ENCODE measurements at regions not wholly inside any gene's neighbourhood (a gene's known extent, or its start where the extent isn't known, plus 50 kb on each side); places are given as distances from the start of the nearest gene placed in this dataset.
"Not testable (repeated sequence)": the region's sequence is repeated elsewhere in the genome, so short reads cannot be mapped to it uniquely, and the experiment has no call there.

DNA sequence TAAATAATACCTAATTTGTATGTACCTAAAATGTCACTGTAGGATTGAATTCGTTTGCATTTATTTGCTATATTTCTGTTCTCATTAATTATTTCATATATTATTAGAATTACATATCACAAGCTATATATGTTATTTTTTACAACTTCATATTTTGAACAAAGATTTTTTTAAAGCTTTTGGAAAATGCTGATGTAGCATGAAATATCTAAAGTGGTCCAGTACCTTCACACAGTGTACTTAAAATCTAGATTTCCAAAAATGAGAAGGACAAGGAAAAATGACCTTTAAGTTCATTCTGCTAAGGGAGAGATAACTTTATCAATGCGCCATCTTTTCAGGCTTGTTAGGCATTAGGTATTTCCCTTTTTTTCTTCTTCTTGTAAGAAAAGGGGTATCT lies 71.8 kb downstream of the LARP7 start:
- in situ Hi-C loops (cut with MboI; ENCODE audit: low pct_unique_long_range_greater_than_20kb, low sequenced_read_pairs) = no loop called here
- no peak for DNase-seq

DNA sequence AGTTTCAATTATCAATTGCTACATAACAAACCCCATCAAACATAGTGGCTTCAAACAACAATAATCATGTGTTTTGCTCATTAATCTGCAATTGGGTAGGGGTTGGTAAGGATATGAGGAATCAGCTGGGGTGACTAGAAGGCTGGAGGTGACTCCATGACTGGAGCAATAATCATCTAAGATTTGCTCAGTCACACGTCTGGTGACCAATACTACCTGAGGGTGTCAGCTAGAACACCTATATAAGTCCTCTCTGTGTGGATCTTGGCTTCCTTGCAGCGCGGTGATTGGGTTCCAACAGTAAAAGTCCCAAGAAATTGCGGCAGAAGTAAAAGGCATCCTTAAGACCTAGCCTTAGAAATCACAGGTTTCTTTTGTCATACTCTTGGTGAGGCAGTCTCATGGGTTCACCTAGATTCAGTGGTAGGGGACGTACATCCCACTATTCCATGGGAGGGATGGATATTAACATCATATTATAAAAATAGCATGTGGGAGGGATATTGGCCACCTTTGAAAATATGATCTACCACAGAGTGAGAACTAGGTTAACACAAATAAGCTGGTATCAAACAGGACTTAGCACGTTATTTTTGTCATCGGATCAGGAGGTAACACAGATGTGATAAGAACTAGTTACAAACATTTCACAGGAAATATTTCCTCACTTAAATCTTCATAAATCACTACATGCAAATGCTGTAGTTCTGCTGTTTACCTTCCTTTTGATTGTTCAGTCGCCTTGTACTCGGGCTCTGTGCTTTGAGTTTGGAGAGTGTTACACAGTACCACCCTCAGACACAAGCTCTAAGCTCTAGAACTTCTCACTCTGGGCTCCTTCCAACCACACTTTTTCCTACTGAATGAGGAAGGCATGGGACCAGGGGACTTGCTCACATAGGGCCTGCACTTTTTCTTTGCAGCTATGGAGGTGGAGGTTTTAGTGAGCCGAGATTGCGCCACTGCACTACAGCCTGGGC lies 78.3 kb downstream of the LARP7 start:
- in situ Hi-C loops (cut with MboI; ENCODE audit: low pct_unique_long_range_greater_than_20kb, low sequenced_read_pairs) = no loop called here
- DNase-seq = no peak

DNA sequence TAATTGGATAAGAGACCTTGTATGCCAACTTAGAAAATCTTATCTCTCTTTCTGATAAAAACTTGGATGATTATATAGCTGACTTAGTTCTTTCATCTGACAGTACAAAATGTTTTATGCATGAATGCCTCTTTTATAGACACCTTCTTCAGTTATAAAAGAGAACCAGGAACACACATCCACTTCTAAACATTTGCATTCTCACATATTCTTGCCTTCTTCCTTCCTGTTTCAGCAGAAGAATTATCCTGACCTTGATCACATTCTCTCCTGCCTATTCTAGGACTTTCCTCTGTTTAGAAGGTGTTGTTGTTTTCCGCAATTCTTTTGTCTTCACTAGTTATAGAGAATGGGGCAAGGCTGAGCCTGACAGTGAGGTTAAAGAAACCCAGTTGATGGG lies 80.9 kb downstream of the LARP7 start:
- in situ Hi-C loops (cut with MboI; ENCODE audit: low pct_unique_long_range_greater_than_20kb, low sequenced_read_pairs) = no loop called here

DNA sequence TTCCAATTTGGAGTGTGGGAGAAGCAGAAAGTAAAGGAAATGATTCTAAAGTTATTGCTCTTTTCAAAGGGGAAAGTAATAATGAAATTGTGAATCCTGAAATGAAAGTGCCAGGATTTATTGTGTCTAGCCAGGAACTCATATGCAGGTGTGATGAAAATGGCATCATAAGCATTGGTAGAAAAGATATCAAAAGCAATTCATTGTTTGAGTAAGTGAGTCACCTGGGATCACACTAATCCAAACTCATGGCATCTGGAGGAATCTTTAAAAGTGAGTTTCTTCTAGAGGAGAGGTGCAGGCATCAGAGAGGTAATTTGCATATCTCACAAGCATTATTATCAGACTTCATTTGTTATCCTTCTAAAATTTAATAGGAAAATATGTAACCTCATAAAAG lies 84.7 kb downstream of the LARP7 start:
- no peak for DNase-seq
- in situ Hi-C loops (cut with MboI; ENCODE audit: low pct_unique_long_range_greater_than_20kb, low sequenced_read_pairs) = no loop called here

More for the DNA sequence above, 80.9 kb downstream of the LARP7 start:
- no peak for DNase-seq

DNA sequence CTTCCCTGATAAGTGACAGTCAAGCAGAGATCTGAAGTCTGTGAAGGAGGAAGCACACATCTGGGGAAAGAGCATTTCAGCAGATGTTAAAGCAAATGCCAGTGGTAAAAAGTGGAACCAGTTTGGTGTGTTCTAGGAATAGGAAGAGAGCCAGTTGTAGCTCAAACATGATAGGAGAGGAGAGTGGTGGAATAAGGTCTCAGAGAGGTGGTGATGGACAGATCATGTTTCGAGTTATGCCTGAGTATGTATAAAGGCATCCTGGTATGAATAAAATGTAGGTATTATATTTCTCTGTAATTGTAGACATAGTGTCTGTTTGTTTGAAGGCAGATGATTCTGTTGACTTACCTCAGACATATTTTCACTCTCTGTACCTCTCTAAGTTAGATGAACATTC lies 89.1 kb downstream of the LARP7 start:
- peak; percentile 30 for DNase-seq
- in situ Hi-C loops (cut with MboI; ENCODE audit: low pct_unique_long_range_greater_than_20kb, low sequenced_read_pairs) = no loop called here

DNA sequence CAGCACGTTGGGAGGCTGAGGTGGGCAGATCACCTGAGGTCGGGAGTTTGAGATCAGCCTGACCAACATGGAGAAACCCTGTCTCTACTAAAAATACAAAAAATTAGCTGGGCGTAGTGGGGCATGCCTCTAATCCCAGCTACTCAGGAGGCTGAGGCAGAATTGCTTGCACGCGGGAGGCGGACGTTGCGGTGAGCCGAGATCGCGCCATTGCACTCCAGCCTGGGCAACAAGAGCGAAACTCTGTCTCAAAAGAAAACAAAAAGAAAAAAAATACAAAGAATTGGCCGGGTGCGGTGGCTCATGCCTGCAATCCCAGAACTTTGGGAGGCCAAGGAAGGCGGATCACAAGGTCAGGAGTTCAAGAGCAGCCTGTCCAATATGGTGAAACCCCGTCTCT lies 90.8 kb downstream of the LARP7 start:
- in situ Hi-C loops (cut with MboI; ENCODE audit: low pct_unique_long_range_greater_than_20kb, low sequenced_read_pairs); DNase-seq: not testable (repeated sequence)

DNA sequence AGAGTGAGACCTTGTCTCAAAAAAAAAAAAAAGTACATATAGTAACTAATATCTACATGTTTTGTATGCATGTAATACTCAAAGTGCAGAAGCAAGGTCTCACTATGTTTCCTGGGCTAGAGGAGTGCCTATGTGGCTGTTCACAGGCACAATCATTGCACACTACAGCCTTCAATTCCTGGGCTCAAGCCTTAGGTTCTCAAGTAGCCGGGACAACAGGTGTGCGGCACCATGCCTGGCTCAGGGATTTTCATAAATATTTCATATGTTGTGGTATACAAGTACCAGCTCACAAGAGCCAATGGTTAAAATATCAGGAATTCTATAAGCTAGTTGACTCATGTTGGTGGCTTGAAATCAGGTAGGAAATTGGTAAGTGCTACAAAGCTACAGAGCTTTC lies 94.8 kb downstream of the LARP7 start:
- in situ Hi-C loops (cut with MboI; ENCODE audit: low pct_unique_long_range_greater_than_20kb, low sequenced_read_pairs) = no loop called here

DNA sequence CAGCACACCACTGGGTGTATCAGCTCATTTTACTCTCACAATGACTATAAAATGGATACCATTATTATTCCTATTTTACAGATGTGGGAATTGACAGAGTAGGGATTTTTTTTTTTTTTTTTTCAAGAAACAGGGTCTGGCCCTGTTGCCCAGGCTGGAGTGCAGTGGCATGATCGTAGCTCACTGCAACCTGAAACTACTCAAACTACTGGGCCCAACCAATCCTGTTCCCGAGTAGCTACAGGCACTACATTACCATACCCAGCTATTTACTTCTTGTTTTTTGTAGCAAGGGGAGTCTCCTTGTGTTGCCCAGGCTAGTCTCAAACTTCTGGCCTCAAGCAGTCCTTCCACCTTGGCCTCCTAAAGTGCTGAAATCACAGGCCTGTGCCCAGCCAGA lies 95.2 kb downstream of the LARP7 start:
- DNase-seq = no peak
- in situ Hi-C loops (cut with MboI; ENCODE audit: low pct_unique_long_range_greater_than_20kb, low sequenced_read_pairs) = no loop called here

More for the DNA sequence above, 94.8 kb downstream of the LARP7 start:
- DNase-seq = no peak

DNA sequence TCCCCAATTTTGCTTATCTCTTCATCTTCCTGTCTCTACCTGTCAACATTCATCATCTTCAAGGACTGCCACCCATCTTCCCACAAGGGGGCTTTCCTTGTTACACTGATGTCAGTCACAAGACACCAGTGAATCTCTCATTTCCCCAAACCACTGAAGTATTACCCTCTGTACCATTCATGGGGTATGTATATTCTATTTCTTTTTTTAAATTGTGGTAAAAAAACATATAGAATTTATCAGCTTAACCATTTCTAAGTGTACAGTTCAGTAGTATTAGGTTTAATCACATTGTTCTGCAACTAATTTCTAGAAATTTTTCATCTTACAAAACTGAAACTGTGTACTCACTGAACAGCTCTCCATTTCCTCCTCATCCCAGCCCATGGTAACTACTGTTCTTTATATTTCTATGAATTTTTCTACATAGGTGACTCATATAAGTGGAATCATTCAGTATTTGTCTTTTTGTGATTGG lies 98.6 kb downstream of the LARP7 start:
- no peak for DNase-seq
- in situ Hi-C loops (cut with MboI; ENCODE audit: low pct_unique_long_range_greater_than_20kb, low sequenced_read_pairs) = no loop called here

DNA sequence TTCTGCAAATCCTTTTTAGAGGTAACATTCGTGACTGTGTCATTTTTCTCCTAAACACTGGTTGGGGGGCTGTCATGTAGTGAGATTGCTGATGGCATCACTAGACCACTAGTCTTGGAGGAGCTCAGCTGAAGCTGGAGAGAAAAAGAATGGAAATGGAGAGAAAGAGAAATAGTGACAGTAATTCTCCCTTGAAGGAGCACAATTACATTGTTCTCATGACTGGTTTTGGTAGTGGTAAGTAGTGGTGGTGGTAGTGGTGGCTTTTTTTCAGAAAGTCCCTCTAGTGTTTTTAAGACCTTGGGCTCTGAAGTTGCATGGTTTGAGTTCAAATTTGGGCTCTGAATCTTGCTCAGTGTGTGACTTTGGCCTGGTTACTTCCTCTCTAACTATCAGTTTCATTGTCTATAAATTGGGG lies 99.8 kb downstream of the LARP7 start:
- in situ Hi-C loops (cut with MboI; ENCODE audit: low pct_unique_long_range_greater_than_20kb, low sequenced_read_pairs) = no loop called here
- DNase-seq = no peak

DNA sequence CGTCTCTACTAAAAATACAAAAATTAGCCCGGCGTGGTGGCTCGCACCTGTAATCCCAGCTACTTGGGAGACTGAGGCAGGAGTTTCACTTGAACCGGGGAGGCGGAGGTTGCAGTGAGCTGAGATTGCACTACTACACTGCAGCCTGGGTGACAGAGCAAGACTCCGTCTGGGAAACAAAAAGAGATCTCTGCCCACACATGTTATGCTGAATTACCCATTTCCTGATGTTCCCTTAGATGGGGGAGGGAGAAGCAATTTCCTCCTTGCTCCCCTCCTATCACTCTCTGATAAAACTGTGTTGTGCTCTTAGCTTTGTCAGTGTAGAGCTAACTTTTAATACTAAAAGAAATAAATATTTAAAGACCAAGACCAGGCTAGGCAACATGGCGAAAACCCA lies 102.5 kb downstream of the LARP7 start:
- DNase-seq = peak; percentile 32
- in situ Hi-C loops (cut with MboI; ENCODE audit: low pct_unique_long_range_greater_than_20kb, low sequenced_read_pairs) = no loop called here

DNA sequence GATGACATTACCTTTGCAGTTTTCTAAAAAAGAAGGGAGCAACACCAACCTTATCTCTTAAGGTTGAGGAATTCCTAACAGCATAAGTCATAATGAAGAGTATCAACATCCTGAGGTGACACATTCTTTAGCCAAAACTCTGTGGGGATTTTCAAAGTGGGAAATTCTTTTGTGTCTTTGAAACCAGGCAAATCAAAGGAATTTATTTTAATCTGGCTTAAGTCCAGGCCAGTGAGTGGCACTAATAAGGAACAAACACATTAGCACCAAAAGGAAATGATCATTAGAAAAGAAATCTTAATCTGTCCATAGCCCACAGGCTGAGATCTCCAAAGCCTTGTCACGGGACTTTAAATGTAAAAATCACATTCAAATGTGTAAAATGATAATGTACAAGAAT lies 110.1 kb downstream of the LARP7 start:
- in situ Hi-C loops (cut with MboI; ENCODE audit: low pct_unique_long_range_greater_than_20kb, low sequenced_read_pairs) = no loop called here
- no peak for DNase-seq

DNA sequence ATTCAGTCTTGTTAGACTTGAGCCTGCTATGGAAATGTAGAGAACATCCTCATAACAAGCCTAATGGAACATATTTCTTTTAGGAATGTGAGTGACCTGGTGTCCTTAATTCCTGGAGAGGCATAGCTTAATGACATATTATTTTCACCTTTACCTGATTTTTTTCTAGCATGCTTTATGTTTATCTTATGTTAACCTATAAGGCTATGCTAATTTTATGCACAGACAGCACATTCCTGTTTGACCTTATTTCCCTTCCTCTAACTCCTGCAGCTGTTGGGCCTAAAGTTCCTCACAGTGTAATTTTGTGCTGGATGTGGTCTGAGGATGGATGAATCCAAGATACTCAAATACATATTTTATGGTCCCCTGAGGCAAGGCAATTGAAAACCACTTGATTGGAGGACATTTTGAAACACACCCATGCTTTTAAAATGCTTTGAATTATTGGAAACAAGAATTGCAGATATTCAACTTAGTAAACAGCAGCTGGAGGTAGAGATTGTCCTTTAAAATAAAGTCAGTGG lies 111.5 kb downstream of the LARP7 start:
- in situ Hi-C loops (cut with MboI; ENCODE audit: low pct_unique_long_range_greater_than_20kb, low sequenced_read_pairs) = no loop called here
- DNase-seq = no peak

DNA sequence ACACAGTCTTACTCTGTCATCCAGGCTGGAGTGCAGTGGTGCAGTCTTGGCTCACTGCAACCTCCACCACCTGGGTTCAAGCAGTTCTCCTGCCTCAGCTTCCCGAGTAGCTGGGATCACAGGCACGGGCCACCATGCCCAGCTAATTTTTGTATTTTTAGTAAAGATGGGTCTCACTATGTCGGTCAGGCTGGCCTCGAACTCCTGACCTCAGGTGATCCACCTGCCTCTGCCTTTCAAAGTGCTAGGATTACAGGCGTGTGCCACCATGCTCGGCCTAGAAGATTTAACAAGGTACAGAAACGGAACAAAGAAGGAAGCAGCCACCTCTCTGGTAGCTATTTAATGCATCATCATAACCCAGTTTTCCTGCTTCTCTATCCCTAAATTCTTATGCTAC lies 113.8 kb downstream of the LARP7 start:
- DNase-seq; in situ Hi-C loops (cut with MboI; ENCODE audit: low pct_unique_long_range_greater_than_20kb, low sequenced_read_pairs): not testable (repeated sequence)

DNA sequence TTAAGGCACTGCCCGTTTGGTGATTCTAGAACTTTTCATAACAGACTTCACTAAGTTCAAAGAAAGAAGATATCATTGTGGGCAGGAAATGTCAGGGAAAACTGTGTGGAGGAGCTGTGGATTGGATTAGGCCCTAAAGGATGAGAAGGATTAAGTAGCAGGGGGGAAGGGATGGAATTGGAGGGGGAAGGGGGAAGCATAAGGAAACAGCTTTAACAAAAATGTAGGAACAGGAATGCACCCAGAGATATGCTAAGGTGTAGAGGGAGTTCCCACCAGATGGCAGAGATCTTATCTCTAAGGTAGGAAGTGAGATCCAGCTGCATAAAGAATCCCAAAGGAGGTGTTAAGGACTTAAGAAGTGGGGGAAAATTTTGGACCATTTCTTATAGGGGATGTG lies 114.5 kb downstream of the LARP7 start:
- DNase-seq = no peak
- in situ Hi-C loops (cut with MboI; ENCODE audit: low pct_unique_long_range_greater_than_20kb, low sequenced_read_pairs) = no loop called here

DNA sequence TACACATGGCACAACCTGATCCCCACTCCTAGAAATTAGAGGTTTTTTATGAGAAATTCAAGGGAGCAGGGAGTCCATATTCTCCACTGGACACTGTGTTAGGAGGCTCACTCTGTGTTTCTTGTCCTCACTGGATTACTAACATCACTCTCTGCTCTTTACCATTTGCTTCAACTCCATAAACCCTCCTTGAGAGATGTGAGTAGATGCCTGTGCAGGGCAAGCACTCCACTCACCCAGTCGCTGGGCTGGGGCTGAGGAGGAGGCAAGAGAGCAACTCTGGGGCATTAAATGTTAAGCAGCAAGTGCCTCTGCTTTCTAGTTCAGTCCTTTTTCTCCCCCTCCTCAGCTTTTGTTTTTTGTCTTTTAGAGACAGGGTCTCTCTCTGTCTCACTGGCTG lies 115.1 kb downstream of the LARP7 start:
- in situ Hi-C loops (cut with MboI; ENCODE audit: low pct_unique_long_range_greater_than_20kb, low sequenced_read_pairs) = no loop called here

DNA sequence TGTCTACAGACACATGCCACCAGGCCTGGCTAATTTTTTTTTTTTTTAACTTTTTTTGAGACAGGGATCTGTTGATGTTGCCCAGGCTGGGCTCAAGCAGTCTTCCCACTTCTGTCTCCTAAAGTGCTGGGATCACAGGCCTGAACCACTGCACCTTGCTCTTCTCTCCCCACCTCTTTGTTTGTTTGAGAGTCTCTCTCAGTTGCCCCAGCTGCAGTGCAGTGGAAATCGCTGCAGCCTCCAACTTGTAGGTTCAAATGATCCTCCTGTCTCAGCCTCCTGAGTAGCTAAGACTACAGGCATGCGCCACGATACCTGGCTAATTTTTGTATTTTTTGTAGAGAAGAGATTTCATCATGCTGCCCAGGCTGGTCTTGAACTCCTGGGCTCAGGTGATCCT lies 115.6 kb downstream of the LARP7 start:
- DNase-seq = no peak
- in situ Hi-C loops (cut with MboI; ENCODE audit: low pct_unique_long_range_greater_than_20kb, low sequenced_read_pairs) = no loop called here

More for the DNA sequence above, 115.1 kb downstream of the LARP7 start:
- no peak for DNase-seq

DNA sequence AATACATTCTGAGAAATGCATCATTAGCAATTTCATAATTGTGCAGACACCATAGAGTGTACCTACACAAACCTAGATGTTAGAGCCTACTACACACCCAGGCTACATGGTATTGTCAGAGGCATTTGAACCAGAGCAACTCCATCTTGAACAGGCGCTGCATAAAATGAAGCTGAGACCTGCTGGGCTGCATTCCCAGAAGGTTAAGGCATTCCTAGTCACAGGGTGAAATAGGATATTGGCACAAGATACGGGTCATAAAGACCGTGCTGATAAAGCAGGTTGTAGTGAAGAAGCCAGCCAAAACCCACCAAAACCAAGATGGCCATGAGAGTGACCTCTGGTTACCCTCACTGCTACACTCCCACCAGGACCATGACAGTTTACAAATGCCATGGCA lies 116.4 kb downstream of the LARP7 start:
- in situ Hi-C loops (cut with MboI; ENCODE audit: low pct_unique_long_range_greater_than_20kb, low sequenced_read_pairs) = no loop called here
- no peak for DNase-seq

DNA sequence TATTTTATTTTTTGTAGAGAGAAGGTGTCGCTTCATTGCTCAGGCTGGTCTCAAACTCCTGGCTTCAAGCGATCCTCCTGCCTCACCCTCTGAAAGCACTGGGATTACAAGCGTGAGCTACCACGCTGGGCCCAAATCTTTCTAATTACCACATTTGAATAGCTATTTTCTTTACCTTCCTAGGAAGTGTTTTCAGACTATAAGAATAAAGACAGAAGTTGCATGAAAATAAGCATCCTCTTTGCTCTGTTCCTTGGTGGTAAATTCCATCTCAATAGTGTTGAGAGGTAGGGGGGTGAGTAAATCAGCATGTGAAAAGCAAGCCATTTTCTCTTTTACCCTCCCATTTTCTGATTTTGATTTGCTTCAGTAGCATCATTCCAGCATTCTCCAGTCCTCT lies 122.4 kb downstream of the LARP7 start:
- no peak for DNase-seq
- in situ Hi-C loops (cut with MboI; ENCODE audit: low pct_unique_long_range_greater_than_20kb, low sequenced_read_pairs) = no loop called here

DNA sequence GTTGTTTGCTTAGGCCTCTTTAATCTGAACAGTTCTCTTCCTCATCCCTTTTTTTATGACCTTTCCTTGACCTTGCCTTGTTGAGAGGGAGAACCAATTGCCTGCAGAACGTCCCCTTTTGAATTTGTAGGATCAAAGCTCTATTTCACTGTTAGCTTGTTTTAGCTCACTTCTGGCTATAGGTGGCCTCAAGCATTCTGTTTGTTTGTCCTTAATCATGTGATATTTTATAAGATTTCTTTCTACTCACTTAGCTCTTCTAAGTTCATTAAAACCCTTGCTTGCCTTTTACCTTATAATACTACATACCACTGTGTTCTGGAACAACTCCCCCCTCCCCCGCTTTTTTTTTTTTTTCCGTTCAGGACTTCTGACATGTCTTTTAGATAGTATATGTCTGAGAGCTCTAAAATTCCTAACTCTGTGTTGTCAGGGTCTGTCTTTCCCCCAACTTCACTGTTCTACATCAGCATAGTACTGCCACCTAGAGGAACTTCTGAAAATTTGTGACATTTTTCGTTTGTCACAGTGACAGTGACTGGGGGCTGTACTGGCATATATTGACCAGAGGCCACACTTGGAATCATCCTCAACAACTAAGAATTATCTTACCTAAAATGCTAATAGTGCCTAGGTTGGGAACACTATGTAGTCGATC lies 128.5 kb downstream of the LARP7 start:
- peak; percentile 67 for DNase-seq
- in situ Hi-C loops (cut with MboI; ENCODE audit: low pct_unique_long_range_greater_than_20kb, low sequenced_read_pairs) = no loop called here

All from KBM-7 (cell line).